Brain microvascular endothelial cell (primary cell): ENCODE measurements at regions not wholly inside any gene's neighbourhood (a gene's known extent, or its start where the extent isn't known, plus 50 kb on each side); places are given as distances from the start of the nearest gene placed in this dataset.

Experiments used
- DNase-seq: peaks from one replicate; pipeline ENCODE4 v3.0.0-alpha.2; 2020
- H3K27ac ChIP-seq: fragments of 250-450 bp; sonication (Bioruptor Pico); 2 replicates; pipeline ENCODE4 v1.5.1; 2020; ENCODE audit warnings: mild to moderate bottlenecking, moderate library complexity
- H3K27me3 ChIP-seq: fragments of 250-450 bp; sonication (Bioruptor Pico); replicated peaks from 2 replicates; pipeline ENCODE4 v1.5.1; 2020; ENCODE audit warnings: mild to moderate bottlenecking
- H3K36me3 ChIP-seq: fragments of 250-450 bp; sonication (Bioruptor Pico); replicated peaks from 2 replicates; pipeline ENCODE4 v1.5.1; 2020; ENCODE audit warnings: mild to moderate bottlenecking
- H3K4me3 ChIP-seq: 2 replicates; pipeline ENCODE4 v1.5.1; 2011; ENCODE audit warnings: low read depth, mild to moderate bottlenecking, control low read depth, low read length, moderate library complexity
- CTCF ChIP-seq: IDR thresholded peaks from 2 replicates; pipeline ENCODE4 v1.5.1; 2011; ENCODE audit warnings: low read depth, mild to moderate bottlenecking, moderate library complexity, low read length, control low read depth, inconsistent platforms; ENCODE audit errors: missing control alignments
- in situ Hi-C: cut with HindIII; loops from 2 replicates; pipeline ENCODE4 v1.10.0; 2017; ENCODE audit warnings: low sequenced_read_pairs, low pct_ligation_motif_present

GRCh38 chr2:61721382-61721781, 132.5 kb downstream of the FAM161A start:
- no peak for TF ChIP-seq CTCF
- Histone ChIP-seq H3K4me3 (no peak overlapping the region), H3K27ac (no peak overlapping the region), H3K36me3 (no peaks in the 10 kb centered on the region), H3K27me3 (no peaks in the 10 kb centered on the region)
- in situ Hi-C loops: no loop called here
- no peak for DNase-seq

- no peak for DNase-seq
- Histone ChIP-seq H3K4me3 (no peak overlapping the region), H3K27ac (no peak overlapping the region), H3K27me3 (no peaks in the 10 kb centered on the region), H3K36me3 (no peaks in the 10 kb centered on the region)
- no peak for TF ChIP-seq CTCF
- in situ Hi-C loops: no loop called here
Observed at GRCh38 chr2:61720911-61721310, 132.9 kb downstream of the FAM161A start.

GRCh38 chr2:61718965-61719364, 134.9 kb downstream of the FAM161A start:
- no peak for TF ChIP-seq CTCF
- in situ Hi-C loops: no loop called here
- Histone ChIP-seq H3K4me3 (no peak overlapping the region), H3K36me3 (no peaks in the 10 kb centered on the region), H3K27me3 (no peaks in the 10 kb centered on the region), H3K27ac (no peak overlapping the region)
- DNase-seq: no peak

- Histone ChIP-seq H3K27me3 (no peaks in the 10 kb centered on the region), H3K27ac (no peak overlapping the region), H3K36me3 (no peaks in the 10 kb centered on the region), H3K4me3 (no peak overlapping the region)
- DNase-seq: no peak
- in situ Hi-C loops: no loop called here
- no peak for TF ChIP-seq CTCF
Observed at GRCh38 chr2:61715506-61715905, 138.4 kb downstream of the FAM161A start.

GRCh38 chr2:61714210-61714609, 139.7 kb downstream of the FAM161A start:
- in situ Hi-C loops: no loop called here
- TF ChIP-seq CTCF: no peak
- H3K36me3 ChIP-seq: no peaks in the 10 kb centered on the region

GRCh38 chr2:61713457-61713856, 140.4 kb downstream of the FAM161A start:
- Histone ChIP-seq H3K27me3 (no peaks in the 10 kb centered on the region), H3K27ac (no peak overlapping the region), H3K4me3 (no peak overlapping the region), H3K36me3 (no peaks in the 10 kb centered on the region)
- no peak for TF ChIP-seq CTCF
- no peak for DNase-seq
- in situ Hi-C loops: no loop called here

More at GRCh38 chr2:61714210-61714609, 139.7 kb downstream of the FAM161A start:
- Histone ChIP-seq H3K27ac (no peak overlapping the region), H3K27me3 (no peaks in the 10 kb centered on the region), H3K4me3 (no peak overlapping the region)
- DNase-seq: no peak
